GM18517 (cell line): ENCODE measurements at regions not wholly inside any gene's neighbourhood (a gene's known extent, or its start where the extent isn't known, plus 50 kb on each side); places are given as distances from the start of the nearest gene placed in this dataset.

Experiments
- ATAC-seq: cut with Tn5 transposase; IDR thresholded peaks from one replicate; pipeline ENCODE4 v1.9.1; 2021; ENCODE audit warnings: mild to moderate bottlenecking, moderate library complexity; ENCODE audit not compliant: unreplicated experiment

- no peak for ATAC-seq
These were observed 65.7 kb downstream of the UNC5CL start for GRCh38 chr6:40973304-40973703.

DNA sequence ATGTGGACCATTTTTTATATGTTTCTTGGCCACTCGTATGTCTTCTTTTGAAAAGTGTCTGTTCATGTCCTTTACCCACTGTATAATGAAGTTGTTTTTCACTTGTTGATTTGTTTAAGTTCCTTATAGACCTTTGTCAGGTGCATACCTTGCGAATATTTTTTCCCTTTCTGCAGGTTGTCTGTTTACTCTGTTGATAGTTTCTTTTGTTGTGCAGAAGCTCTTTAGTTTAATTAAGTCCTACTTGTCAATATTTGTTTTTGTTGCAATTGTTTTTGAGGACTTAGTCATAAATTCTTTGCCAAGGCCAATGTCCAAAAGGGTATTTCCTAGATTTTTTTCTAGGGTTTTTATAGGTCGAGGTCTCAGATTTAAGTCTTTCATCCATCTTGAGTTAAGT lies 66.2 kb downstream of the UNC5CL start:
- ATAC-seq, result no peak

DNA sequence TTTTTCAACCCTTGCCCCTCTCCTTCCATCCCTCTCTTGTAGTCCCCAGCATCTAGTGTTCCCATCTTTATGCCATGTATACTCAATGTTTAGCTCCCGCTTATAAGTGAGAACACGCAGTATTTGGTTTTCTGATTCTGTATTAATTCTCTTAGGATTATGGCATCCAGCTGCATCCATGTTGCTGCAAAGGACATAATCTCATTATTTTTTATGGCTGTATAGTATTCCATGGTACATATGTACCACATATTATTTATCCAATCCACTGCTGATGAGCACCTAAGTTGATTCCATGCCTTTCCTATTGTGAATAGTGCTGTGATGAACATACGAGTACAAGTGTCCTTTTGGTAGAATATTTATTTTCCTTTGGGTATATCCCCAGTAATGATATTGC lies 66.8 kb downstream of the UNC5CL start:
- ATAC-seq, result no peak

- no peak for ATAC-seq
These were observed 70.3 kb downstream of the UNC5CL start for GRCh38 chr6:40968620-40969164.

- ATAC-seq, result no peak
These were observed 72.2 kb downstream of the UNC5CL start for GRCh38 chr6:40966860-40967259.

- ATAC-seq, result no peak
These were observed 74.0 kb downstream of the UNC5CL start for GRCh38 chr6:40965046-40965445.

- no peak for ATAC-seq
These were observed 76.0 kb downstream of the UNC5CL start for GRCh38 chr6:40963019-40963418.

- ATAC-seq, result no peak
These were observed 76.8 kb downstream of the UNC5CL start for GRCh38 chr6:40962241-40962640.

DNA sequence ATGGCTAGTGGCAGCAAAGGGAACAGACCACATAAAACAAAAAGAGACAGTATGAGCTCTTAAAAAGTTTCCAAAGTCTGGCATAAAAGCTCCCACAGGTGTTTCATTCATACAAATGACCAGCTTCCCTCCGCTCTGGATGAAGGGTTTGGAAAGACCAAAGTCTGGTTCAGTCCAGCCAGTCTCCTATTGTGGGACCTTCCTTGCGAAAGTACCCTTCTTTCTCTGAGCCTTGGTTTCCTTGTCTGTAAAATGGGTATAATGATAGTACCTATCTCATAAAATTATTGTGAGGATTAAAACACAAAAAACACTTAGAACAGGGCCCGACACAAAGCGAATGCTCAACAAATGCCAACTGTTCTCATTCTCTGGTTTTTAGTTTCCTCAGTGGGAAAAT lies 77.2 kb downstream of the UNC5CL start:
- no peak for ATAC-seq

GRCh38 chr6:40960742-40961430 lies 78.1 kb downstream of the UNC5CL start:
- ATAC-seq, result no peak

- no peak for ATAC-seq
These were observed 79.2 kb downstream of the UNC5CL start for GRCh38 chr6:40959781-40960327.

DNA sequence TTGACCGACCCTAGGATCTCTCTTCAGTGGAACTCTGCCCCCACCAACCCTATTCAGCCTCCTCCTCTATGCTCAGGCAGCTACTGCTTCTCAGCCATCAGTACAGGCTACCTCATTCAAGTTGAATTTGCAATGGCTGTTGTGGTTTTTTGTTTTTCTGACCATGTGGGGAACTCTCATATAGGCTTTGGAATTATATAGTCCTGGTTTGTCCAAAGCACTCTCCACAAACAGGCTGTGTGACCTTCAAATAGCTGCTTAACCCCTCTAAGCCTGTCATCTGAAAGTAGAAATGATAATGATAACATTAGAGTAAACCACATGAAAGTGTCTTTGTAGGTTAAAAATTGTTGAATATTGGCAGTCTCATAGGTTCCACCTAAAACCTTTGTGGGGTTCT lies 80.3 kb downstream of the UNC5CL start:
- ATAC-seq, result no peak

- ATAC-seq, result no peak
These were observed 81.2 kb downstream of the UNC5CL start for GRCh38 chr6:40957616-40958492.

DNA sequence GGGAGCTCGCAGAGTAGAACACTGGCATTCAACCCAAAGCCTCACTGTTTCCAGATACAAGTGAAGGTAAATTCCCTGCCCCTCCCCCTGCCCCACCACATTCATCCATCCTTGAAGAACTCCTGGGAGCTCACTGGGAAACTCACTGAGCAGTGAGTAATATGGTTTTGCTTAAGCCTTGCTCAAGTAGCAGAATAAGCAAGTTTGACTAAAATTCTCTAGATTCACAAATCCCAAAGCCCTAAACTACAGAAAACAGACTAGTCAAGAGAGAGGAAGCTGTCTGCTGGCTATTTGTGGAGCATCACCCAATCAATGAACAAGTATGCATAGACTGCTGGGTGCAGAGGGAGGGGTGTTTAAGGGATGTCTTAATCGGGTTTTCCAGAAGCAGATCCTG lies 82.1 kb downstream of the UNC5CL start:
- ATAC-seq, result no peak

GRCh38 chr6:40955178-40955545 lies 83.9 kb downstream of the UNC5CL start:
- no peak for ATAC-seq

DNA sequence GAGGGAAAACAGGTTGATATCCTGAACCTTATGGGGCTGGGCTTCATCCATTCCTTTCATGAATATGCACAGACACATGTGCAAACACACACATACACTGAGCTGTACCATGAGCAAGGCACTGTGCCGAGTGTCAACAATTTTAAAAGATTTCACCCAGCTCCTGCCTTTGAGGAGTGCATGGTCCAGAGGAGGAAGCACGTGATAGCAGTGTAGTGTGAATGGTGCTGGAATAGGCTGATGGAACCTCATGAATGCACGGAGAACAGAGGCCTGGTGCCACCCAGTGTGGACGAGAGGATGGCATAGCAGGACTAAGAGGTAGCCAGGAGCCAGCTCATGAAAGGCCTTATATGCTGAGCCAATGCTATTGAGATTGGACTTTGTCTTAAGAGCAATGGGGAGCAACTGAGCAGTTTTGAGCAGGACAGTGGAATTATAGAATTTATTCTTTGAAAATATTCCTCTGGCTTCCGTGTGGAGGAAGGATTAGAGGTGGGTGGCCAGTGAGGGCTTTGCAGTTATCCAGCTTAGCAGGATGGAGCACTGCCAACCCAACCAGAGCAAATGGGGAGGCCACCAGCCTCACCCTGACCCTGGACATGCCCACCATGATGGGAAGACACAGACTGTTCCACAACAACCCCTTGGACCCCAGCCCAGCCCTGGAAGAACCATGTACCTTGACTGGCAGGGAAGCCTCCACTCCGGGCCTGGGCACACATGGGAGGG lies 84.4 kb downstream of the UNC5CL start:
- ATAC-seq, result no peak

DNA sequence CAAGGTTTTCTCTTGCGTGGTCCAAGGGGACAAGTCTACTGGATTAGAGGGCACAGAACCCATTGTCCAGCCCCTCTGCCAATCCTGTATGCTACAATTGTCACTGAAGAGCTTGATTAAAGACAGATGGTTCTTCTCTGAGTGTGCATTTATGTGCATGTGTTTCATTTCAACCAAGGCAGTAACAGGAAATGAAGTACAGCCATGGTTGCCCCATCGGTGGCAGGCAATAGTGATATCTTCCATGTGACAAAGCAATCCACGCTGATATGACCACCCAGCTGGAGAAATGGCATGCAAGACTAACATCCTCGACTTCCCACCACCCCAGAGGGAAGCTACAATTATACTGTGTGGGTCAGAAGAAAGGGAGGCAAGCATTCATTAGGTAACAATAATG lies 85.5 kb downstream of the UNC5CL start:
- ATAC-seq, result no peak

DNA sequence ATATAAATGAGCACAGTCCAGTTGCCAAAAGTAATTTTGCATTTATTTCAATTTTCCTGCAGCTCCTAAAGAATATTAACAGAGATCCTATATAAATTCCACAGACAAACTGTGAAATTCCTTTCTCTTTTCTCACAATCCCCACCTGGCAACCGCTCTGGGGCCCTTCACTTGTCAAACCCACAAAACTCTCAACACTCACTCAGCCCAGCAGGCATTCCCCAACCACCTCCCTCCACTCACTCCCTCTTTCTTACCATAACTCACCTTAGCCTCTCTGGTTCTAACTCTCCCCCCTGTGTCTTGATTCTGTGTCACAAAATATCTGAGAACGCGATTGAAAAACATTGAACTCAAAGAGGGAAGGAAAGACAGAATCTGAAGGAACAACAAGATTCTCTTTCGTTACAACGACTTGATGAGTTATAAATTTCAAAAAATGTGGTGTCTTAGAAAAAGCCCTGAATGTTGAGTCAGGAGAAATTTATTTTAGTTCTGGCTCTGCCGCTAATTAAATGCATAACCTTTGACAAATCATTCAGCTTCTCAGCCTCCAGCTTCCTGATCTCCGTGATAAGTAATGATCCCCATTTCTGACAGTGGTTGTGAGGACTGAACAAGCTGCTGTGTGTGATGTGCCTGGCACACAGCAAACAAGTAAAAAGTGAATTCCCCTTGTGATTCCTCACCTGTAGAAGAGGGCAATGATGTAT lies 87.9 kb downstream of the UNC5CL start:
- no peak for ATAC-seq

GRCh38 chr6:40948570-40948969 lies 90.5 kb downstream of the UNC5CL start:
- ATAC-seq, result no peak

GRCh38 chr6:40947876-40948526 lies 91.0 kb downstream of the UNC5CL start:
- no peak for ATAC-seq
